Body of pancreas (tissue), 4 donors: ENCODE measurements at regions not wholly inside any gene's neighbourhood (a gene's known extent, or its start where the extent isn't known, plus 50 kb on each side); places are given as distances from the start of the nearest gene placed in this dataset.

ENCODE experiments used
- POLR2A ChIP-seq, 3 donors: fragments of 450-650 bp; IDR thresholded peaks; one replicate each; pipeline ENCODE4 v1.6.1; 2016; ENCODE audit warnings: antibody characterized with exemption in 3 of 3, mild to moderate bottlenecking in 2 of 3
- TF ChIP-seq, protein P1 (sequence below), 7 experiments: fragments of 450-650 bp in 4 of 7; fragments of 200-600 bp in 3 of 7; sonication (generic) in 3 of 7; IDR thresholded peaks; one replicate each; pipeline ENCODE4 v1.5.1; 2016 to 2019; ENCODE audit warnings: antibody characterized with exemption in 7 of 7

DNA sequence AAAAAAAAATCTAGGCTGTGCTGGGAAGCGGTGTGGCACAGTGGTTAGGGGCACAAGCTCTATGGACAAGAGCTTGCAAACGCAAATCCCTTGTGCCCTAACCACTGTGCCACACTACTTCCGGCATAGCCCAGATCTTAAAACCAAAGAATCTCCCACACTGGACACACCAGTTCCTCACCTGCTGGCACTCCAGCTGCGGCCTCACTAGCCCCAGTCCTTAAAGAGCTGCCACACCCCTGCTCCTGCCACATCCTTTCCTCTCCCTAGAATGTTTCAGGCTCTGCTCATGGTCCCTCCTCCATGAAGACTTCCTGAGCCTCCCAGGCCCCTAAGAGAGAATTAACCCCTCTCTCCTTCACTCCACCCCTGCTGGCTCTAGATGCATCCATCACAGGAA, 71.8 kb upstream of the SRSF6 start:
- TF ChIP-seq, protein P1, sequence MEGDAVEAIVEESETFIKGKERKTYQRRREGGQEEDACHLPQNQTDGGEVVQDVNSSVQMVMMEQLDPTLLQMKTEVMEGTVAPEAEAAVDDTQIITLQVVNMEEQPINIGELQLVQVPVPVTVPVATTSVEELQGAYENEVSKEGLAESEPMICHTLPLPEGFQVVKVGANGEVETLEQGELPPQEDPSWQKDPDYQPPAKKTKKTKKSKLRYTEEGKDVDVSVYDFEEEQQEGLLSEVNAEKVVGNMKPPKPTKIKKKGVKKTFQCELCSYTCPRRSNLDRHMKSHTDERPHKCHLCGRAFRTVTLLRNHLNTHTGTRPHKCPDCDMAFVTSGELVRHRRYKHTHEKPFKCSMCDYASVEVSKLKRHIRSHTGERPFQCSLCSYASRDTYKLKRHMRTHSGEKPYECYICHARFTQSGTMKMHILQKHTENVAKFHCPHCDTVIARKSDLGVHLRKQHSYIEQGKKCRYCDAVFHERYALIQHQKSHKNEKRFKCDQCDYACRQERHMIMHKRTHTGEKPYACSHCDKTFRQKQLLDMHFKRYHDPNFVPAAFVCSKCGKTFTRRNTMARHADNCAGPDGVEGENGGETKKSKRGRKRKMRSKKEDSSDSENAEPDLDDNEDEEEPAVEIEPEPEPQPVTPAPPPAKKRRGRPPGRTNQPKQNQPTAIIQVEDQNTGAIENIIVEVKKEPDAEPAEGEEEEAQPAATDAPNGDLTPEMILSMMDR (IDR thresholded peaks at IDR 0.05) = no peak
- TF ChIP-seq POLR2A (IDR thresholded peaks at IDR 0.05) = no peak
